Neural cell (in vitro differentiated cells): ENCODE measurements at regions not wholly inside any gene's neighbourhood (a gene's known extent, or its start where the extent isn't known, plus 50 kb on each side); places are given as distances from the start of the nearest gene placed in this dataset.

ENCODE experiments used
- H2AFZ ChIP-seq: fragments of 200-600, 300-800 bp; sonication (generic), shearing (Covaris generic); 2 replicates; pipeline ENCODE4 v1.6.0; 2014; ENCODE audit warnings: low read depth, mild to moderate bottlenecking, antibody characterized with exemption, low read length, moderate library complexity
- H3F3A ChIP-seq: fragments of 200-600 bp; shearing (Covaris generic); 2 replicates; pipeline ENCODE4 v1.6.1; 2016; ENCODE audit warnings: mild to moderate bottlenecking, moderate library complexity, mixed read lengths, antibody characterized with exemption, low read length; ENCODE audit not compliant: insufficient read depth, poor library complexity, severe bottlenecking
- H3K27ac ChIP-seq: fragments of 200-600, 300-800 bp; sonication (generic), shearing (Covaris generic); 2 replicates; pipeline ENCODE4 v1.5.1; 2014; ENCODE audit warnings: mild to moderate bottlenecking, low read length, moderate library complexity
- H3K27me3 ChIP-seq: fragments of 300-800, 200-600 bp; sonication (generic), shearing (Covaris generic); 2 replicates; pipeline ENCODE4 v1.6.0; 2014; ENCODE audit warnings: mild to moderate bottlenecking, low read depth, low read length, moderate library complexity; ENCODE audit not compliant: insufficient read depth
- H3K36me3 ChIP-seq: fragments of 300-800, 200-600 bp; sonication (generic), shearing (Covaris generic); 2 replicates; pipeline ENCODE4 v1.5.1; 2014; ENCODE audit warnings: mild to moderate bottlenecking, antibody characterized with exemption, low read length, moderate library complexity; ENCODE audit not compliant: insufficient read depth
- H3K4me2 ChIP-seq: fragments of 300-800, 200-600 bp; sonication (generic), shearing (Covaris generic); 2 replicates; pipeline ENCODE4 v1.6.0; 2014; ENCODE audit warnings: mild to moderate bottlenecking, low read length
- H3K4me3 ChIP-seq: fragments of 300-800, 200-600 bp; sonication (generic), shearing (Covaris generic); 2 replicates; pipeline ENCODE4 v1.5.1; 2014; ENCODE audit warnings: mild to moderate bottlenecking, low read length, moderate library complexity
- H3K79me2 ChIP-seq: fragments of 200-600 bp; shearing (Covaris generic); replicated peaks from 2 replicates; pipeline ENCODE4 v1.6.0; 2014; ENCODE audit warnings: mild to moderate bottlenecking, low read length, moderate library complexity; ENCODE audit not compliant: insufficient read depth
- H3K9ac ChIP-seq: fragments of 300-800, 200-600 bp; sonication (generic), shearing (Covaris generic); 2 replicates; pipeline ENCODE4 v1.6.1; 2016; ENCODE audit warnings: mild to moderate bottlenecking, low read length, mixed read lengths
- H3K9me2 ChIP-seq: fragments of 200-600 bp; shearing (Covaris generic); 2 replicates; pipeline ENCODE4 v1.6.1; 2016; ENCODE audit warnings: mild to moderate bottlenecking, low read length, mixed read lengths; ENCODE audit not compliant: insufficient read depth
- H3K9me3 ChIP-seq: fragments of 200-600, 300-800 bp; sonication (generic), shearing (Covaris generic); 2 replicates; pipeline ENCODE4 v1.6.1; 2016; ENCODE audit warnings: mild to moderate bottlenecking, mixed run types, low read length, moderate library complexity, mixed read lengths
- H4K20me1 ChIP-seq: fragments of 200-600 bp; shearing (Covaris generic); 2 replicates; pipeline ENCODE4 v1.6.1; 2016; ENCODE audit warnings: mild to moderate bottlenecking, mixed run types; ENCODE audit not compliant: insufficient read depth
- CTCF ChIP-seq: fragments of 450-650 bp; IDR thresholded peaks from 2 replicates; pipeline ENCODE4 v1.5.1; 2014; ENCODE audit warnings: antibody characterized with exemption, mild to moderate bottlenecking, moderate library complexity; ENCODE audit not compliant: poor library complexity, severe bottlenecking
- EP300 ChIP-seq: fragments of 450-650 bp; conservative IDR thresholded peaks from 2 replicates; pipeline ENCODE4 v1.6.1; 2014; ENCODE audit warnings: antibody characterized with exemption, mild to moderate bottlenecking, moderate library complexity; ENCODE audit not compliant: poor library complexity, severe bottlenecking
- EZH2 ChIP-seq: fragments of 200-600, 300-800 bp; shearing (Covaris generic), sonication (generic); IDR thresholded peaks from 2 replicates; pipeline ENCODE4 v1.6.1; 2014; ENCODE audit warnings: antibody characterized with exemption, low read length, borderline replicate concordance, mild to moderate bottlenecking; ENCODE audit not compliant: insufficient read depth, poor library complexity, severe bottlenecking
- MXI1 ChIP-seq: fragments of 450-650 bp; conservative IDR thresholded peaks from 2 replicates; pipeline ENCODE4 v1.6.1; 2014; ENCODE audit warnings: antibody characterized with exemption, mild to moderate bottlenecking; ENCODE audit not compliant: poor library complexity, severe bottlenecking
- POLR2AphosphoS5 ChIP-seq: IDR thresholded peaks from 2 replicates; pipeline ENCODE4 v1.6.1; 2012
- RAD21 ChIP-seq: fragments of 450-650 bp; conservative IDR thresholded peaks from 2 replicates; pipeline ENCODE4 v1.6.1; 2014; ENCODE audit warnings: antibody characterized with exemption, mild to moderate bottlenecking, moderate library complexity
- SMC3 ChIP-seq: fragments of 450-650 bp; conservative IDR thresholded peaks from 2 replicates; pipeline ENCODE4 v1.6.1; 2014; ENCODE audit warnings: antibody characterized with exemption, mild to moderate bottlenecking, moderate library complexity; ENCODE audit not compliant: poor library complexity
- TAF1 ChIP-seq: IDR thresholded peaks from 2 replicates; pipeline ENCODE4 v1.6.1; 2012; ENCODE audit warnings: low read depth
- TF ChIP-seq, protein P1 (sequence below): IDR thresholded peaks from 2 replicates; pipeline ENCODE4 v1.6.1; 2012; ENCODE audit warnings: borderline replicate concordance

DNA sequence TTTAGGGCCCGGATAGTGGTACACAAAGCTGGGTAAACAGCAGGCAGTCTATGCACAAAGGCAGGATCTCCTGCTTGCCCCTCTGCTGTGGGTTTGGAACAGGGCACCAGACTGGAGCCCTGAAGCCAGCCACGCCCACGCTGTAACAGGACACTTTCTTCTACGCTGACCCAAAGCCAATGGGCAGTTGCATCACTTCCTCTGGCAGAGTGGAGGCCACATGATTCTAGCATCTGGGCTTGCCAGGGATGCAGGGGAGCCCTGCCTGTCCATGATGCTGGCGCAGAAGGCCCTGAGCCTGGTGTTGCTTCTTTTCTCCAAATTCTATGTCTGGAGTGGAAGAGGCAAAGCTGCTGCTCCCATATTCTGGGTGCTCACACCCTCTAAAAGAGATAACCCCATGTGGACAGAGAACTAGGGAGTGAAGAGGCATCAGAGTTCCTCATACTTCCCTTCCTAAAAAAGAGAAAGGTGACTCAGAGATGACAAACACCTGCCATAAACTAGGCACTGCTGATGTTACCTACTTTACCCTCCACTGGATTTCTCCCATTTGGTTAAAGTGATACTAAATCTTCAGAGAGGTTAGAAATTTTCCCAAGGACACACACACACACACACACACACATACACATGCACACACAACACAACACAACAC lies 260.3 kb upstream of the KLF4 start:
- Histone ChIP-seq H3K4me2 (no peak overlapping the region), H3K9me3 (no peaks in the 10 kb centered on the region), H3K4me3 (no peak overlapping the region), H3K9ac (no peak overlapping the region), H3K27me3 (no peaks in the 10 kb centered on the region), H3K9me2 (no peaks in the 10 kb centered on the region), H3F3A (no peaks in the 10 kb centered on the region), H3K27ac (no peak overlapping the region), H3K79me2 (no peaks in the 10 kb centered on the region), H2AFZ (no peak overlapping the region), H3K36me3 (no peaks in the 10 kb centered on the region), H4K20me1 (no peaks in the 10 kb centered on the region)
- no peak for TF ChIP-seq CTCF
- TF ChIP-seq SMC3 = no peak
- TF ChIP-seq EP300 = no peak
- TF ChIP-seq MXI1 = no peak
- no peak for TF ChIP-seq POLR2AphosphoS5
- TF ChIP-seq RAD21 = no peak
- no peak for TF ChIP-seq EZH2
- TF ChIP-seq TAF1 = no peak
- TF ChIP-seq, protein P1, sequence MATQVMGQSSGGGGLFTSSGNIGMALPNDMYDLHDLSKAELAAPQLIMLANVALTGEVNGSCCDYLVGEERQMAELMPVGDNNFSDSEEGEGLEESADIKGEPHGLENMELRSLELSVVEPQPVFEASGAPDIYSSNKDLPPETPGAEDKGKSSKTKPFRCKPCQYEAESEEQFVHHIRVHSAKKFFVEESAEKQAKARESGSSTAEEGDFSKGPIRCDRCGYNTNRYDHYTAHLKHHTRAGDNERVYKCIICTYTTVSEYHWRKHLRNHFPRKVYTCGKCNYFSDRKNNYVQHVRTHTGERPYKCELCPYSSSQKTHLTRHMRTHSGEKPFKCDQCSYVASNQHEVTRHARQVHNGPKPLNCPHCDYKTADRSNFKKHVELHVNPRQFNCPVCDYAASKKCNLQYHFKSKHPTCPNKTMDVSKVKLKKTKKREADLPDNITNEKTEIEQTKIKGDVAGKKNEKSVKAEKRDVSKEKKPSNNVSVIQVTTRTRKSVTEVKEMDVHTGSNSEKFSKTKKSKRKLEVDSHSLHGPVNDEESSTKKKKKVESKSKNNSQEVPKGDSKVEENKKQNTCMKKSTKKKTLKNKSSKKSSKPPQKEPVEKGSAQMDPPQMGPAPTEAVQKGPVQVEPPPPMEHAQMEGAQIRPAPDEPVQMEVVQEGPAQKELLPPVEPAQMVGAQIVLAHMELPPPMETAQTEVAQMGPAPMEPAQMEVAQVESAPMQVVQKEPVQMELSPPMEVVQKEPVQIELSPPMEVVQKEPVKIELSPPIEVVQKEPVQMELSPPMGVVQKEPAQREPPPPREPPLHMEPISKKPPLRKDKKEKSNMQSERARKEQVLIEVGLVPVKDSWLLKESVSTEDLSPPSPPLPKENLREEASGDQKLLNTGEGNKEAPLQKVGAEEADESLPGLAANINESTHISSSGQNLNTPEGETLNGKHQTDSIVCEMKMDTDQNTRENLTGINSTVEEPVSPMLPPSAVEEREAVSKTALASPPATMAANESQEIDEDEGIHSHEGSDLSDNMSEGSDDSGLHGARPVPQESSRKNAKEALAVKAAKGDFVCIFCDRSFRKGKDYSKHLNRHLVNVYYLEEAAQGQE = no peak

DNA sequence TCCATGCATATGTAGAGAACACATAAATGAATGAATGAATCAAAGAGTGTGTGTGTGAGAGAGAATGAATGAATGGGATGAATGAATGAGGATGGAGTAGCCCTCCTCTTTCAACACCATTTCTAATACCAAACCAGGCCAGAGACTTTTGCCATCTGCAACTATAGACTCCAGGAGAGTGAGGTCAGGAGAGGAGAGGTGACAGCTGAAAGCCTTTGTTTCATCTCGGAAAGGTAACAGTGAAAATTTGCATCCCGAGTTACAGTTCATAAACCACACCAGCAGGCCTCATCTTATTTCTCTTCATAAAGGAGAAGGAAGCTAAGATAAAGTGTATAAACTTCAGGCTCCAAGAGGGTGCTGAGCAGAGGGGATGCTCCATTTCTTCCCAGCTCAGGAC lies 255.3 kb upstream of the KLF4 start:
- Histone ChIP-seq H2AFZ (no peak overlapping the region), H3K9me2 (no peaks in the 10 kb centered on the region), H3K9me3 (no peaks in the 10 kb centered on the region), H3K4me2 (no peak overlapping the region), H3K27ac (no peak overlapping the region), H3K4me3 (no peak overlapping the region), H3F3A (no peaks in the 10 kb centered on the region), H3K79me2 (no peaks in the 10 kb centered on the region), H3K27me3 (no peaks in the 10 kb centered on the region), H4K20me1 (no peaks in the 10 kb centered on the region), H3K36me3 (no peaks in the 10 kb centered on the region), H3K9ac (no peak overlapping the region)
- TF ChIP-seq TAF1 (no peak), EP300 (no peak), EZH2 (no peak), SMC3 (no peak), POLR2AphosphoS5 (no peak), RAD21 (no peak), MXI1 (no peak), CTCF (no peak)
- TF ChIP-seq, protein P1 = no peak
